ENCODE measurements at regions not wholly inside any gene's neighbourhood (a gene's known extent, or its start where the extent isn't known, plus 50 kb on each side); places are given as distances from the start of the nearest gene placed in this dataset.
"Not testable (repeated sequence)": the region's sequence is repeated elsewhere in the genome, so short reads cannot be mapped to it uniquely, and the experiment has no call there.

DNA sequence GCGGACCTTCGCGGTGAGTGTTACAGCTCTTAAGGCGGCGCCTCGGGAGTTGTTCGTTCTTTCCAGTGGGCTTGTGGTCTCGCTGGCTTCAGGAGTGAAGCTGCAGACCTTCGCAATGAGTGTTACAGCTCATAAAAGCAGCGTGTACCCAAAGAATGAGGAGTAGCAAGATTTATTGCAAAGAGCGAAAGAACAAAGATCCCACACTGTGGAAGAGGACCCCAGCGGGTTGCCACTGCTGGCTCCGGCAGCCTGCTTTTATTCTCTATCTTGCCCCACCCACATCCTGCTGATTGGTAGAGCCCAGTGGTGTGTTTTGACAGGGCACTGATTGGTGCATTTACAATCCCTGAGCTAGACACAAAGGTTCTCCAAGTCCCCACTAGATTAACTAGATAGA lies 941.9 kb downstream of the C4orf33 start:
- TF ChIP-seq, protein P1, sequence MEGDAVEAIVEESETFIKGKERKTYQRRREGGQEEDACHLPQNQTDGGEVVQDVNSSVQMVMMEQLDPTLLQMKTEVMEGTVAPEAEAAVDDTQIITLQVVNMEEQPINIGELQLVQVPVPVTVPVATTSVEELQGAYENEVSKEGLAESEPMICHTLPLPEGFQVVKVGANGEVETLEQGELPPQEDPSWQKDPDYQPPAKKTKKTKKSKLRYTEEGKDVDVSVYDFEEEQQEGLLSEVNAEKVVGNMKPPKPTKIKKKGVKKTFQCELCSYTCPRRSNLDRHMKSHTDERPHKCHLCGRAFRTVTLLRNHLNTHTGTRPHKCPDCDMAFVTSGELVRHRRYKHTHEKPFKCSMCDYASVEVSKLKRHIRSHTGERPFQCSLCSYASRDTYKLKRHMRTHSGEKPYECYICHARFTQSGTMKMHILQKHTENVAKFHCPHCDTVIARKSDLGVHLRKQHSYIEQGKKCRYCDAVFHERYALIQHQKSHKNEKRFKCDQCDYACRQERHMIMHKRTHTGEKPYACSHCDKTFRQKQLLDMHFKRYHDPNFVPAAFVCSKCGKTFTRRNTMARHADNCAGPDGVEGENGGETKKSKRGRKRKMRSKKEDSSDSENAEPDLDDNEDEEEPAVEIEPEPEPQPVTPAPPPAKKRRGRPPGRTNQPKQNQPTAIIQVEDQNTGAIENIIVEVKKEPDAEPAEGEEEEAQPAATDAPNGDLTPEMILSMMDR (IDR thresholded peaks at IDR 0.05), result not testable (repeated sequence)
- TF ChIP-seq POLR2A (IDR thresholded peaks at IDR 0.05), result not testable (repeated sequence)
